AG04449 (cell line): ENCODE measurements at regions not wholly inside any gene's neighbourhood (a gene's known extent, or its start where the extent isn't known, plus 50 kb on each side); places are given as distances from the start of the nearest gene placed in this dataset.

ENCODE experiments used
- CTCF ChIA-PET: fragments of 350-600 bp; formaldehyde crosslinking; extraction: SDS; loops from one replicate; lab custom pipeline; 2021; ENCODE audit warnings: antibody characterized with exemption; lab: Yijun Ruan, JAX
- POLR2A ChIA-PET: fragments of 400-600, 350-600 bp; formaldehyde crosslinking; extraction: SDS; loops from one replicate; lab custom pipeline; 2020; ENCODE audit warnings: antibody characterized with exemption, inconsistent platforms; lab: Yijun Ruan, JAX
- DNase-seq: peaks from one replicate; pipeline ENCODE4 v3.0.0-alpha.2; 2010; ENCODE audit warnings: low read depth, low spot score
- H3K4me3 ChIP-seq: 2 replicates; pipeline ENCODE4 v1.5.1; 2011; ENCODE audit warnings: low read depth, mild to moderate bottlenecking, control low read depth, low read length
- CTCF ChIP-seq: IDR thresholded peaks from one replicate; pipeline ENCODE4 v1.5.1; 2011; ENCODE audit warnings: mild to moderate bottlenecking, moderate library complexity, low read length, control low read depth, inconsistent platforms; ENCODE audit not compliant: insufficient read depth; ENCODE audit errors: missing control alignments

GRCh38 chr11:22466351-22466750 is 128.2 kb downstream of the SLC17A6 start:
- ChIA-PET CTCF (no interaction called here), POLR2A (no interaction called here)
- no peak for DNase-seq
- no peak for TF ChIP-seq CTCF
- H3K4me3 ChIP-seq = no peak overlapping the region

- CTCF ChIA-PET = no interaction called here
- POLR2A ChIA-PET = no interaction called here
- H3K4me3 ChIP-seq = no peak overlapping the region
- DNase-seq = no peak
- no peak for TF ChIP-seq CTCF
Measured at GRCh38 chr11:22465620-22466019, 127.4 kb downstream of the SLC17A6 start.

- POLR2A ChIA-PET = no interaction called here
- no peak for DNase-seq
- CTCF ChIA-PET = no interaction called here
- no peak overlapping the region for H3K4me3 ChIP-seq
- no peak for TF ChIP-seq CTCF
Measured at GRCh38 chr11:22461626-22462025, 123.4 kb downstream of the SLC17A6 start.

- no peak overlapping the region for H3K4me3 ChIP-seq
- no peak for DNase-seq
- ChIA-PET POLR2A (no interaction called here), CTCF (no interaction called here)
- no peak for TF ChIP-seq CTCF
Measured at GRCh38 chr11:22460181-22460580, 122.0 kb downstream of the SLC17A6 start.

- DNase-seq = no peak
- CTCF ChIA-PET = no interaction called here
- POLR2A ChIA-PET = no interaction called here
- H3K4me3 ChIP-seq = no peak overlapping the region
- TF ChIP-seq CTCF = no peak
Measured at GRCh38 chr11:22459048-22459447, 120.9 kb downstream of the SLC17A6 start.

- TF ChIP-seq CTCF = no peak
- no peak for DNase-seq
- POLR2A ChIA-PET = no interaction called here
- CTCF ChIA-PET = no interaction called here
- no peak overlapping the region for H3K4me3 ChIP-seq
Measured at GRCh38 chr11:22458161-22458560, 120.0 kb downstream of the SLC17A6 start.
